Esophagus squamous epithelium (tissue), 4 donors: ENCODE measurements at regions not wholly inside any gene's neighbourhood (a gene's known extent, or its start where the extent isn't known, plus 50 kb on each side); places are given as distances from the start of the nearest gene placed in this dataset.

Experiments
- POLR2A ChIP-seq, 4 donors: fragments of 450-650 bp; IDR thresholded peaks; one replicate each; pipeline ENCODE4 v1.6.1; 2017; ENCODE audit warnings: antibody characterized with exemption in 4 of 4, mild to moderate bottlenecking in 4 of 4, moderate library complexity in 3 of 4
- TF ChIP-seq, protein P1 (sequence below), 6 experiments: fragments of 450-650 bp in 4 of 6; fragments of 200-600 bp in 2 of 6; sonication (generic) in 2 of 6; IDR thresholded peaks; one replicate each; pipeline ENCODE4 v1.5.1; 2016 to 2019; ENCODE audit warnings: antibody characterized with exemption in 6 of 6, mild to moderate bottlenecking in 4 of 6, moderate library complexity in 4 of 6

GRCh38 chr16:17755158-17755557 lies 284.4 kb upstream of the XYLT1 start:
- TF ChIP-seq, protein P1, sequence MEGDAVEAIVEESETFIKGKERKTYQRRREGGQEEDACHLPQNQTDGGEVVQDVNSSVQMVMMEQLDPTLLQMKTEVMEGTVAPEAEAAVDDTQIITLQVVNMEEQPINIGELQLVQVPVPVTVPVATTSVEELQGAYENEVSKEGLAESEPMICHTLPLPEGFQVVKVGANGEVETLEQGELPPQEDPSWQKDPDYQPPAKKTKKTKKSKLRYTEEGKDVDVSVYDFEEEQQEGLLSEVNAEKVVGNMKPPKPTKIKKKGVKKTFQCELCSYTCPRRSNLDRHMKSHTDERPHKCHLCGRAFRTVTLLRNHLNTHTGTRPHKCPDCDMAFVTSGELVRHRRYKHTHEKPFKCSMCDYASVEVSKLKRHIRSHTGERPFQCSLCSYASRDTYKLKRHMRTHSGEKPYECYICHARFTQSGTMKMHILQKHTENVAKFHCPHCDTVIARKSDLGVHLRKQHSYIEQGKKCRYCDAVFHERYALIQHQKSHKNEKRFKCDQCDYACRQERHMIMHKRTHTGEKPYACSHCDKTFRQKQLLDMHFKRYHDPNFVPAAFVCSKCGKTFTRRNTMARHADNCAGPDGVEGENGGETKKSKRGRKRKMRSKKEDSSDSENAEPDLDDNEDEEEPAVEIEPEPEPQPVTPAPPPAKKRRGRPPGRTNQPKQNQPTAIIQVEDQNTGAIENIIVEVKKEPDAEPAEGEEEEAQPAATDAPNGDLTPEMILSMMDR (IDR thresholded peaks at IDR 0.05) = no peak
- TF ChIP-seq POLR2A (IDR thresholded peaks at IDR 0.05) = no peak
